ENCODE measurements at regions not wholly inside any gene's neighbourhood (a gene's known extent, or its start where the extent isn't known, plus 50 kb on each side); places are given as distances from the start of the nearest gene placed in this dataset.
A peak's percentile ranks its signal among the peaks of the same experiment; 100 is the strongest.

GRCh38 chr5:118590806-118591205 lies 397.5 kb downstream of the DTWD2 start:
- Histone ChIP-seq H3K4ac (ENCODE audit: low read depth, low read length) (no peak overlapping the region), H2BK20ac (ENCODE audit: low read depth, low read length, poor library complexity, severe bottlenecking) (no peak overlapping the region), H2BK120ac (ENCODE audit: low read depth, low read length, poor library complexity, severe bottlenecking) (no peak overlapping the region), H3K23me2 (ENCODE audit: insufficient read length, low read depth, low read length, poor library complexity, severe bottlenecking) (no peaks in the 10 kb centered on the region), H3T11ph (ENCODE audit: low read length) (no peak overlapping the region), H3K79me1 (ENCODE audit: insufficient read depth, low read depth, low read length, poor library complexity, severe bottlenecking) (no peaks in the 10 kb centered on the region), H2BK15ac (ENCODE audit: low read depth, low read length) (no peak overlapping the region), H3K9ac (ENCODE audit: extremely low read depth, insufficient read length, low read length) (no peak overlapping the region), H3K14ac (ENCODE audit: insufficient read depth, low read length) (no peak overlapping the region), H3K56ac (ENCODE audit: insufficient read length, low read depth, low read length) (no peak overlapping the region), H3K27me3 (ENCODE audit: insufficient read depth, low read length) (no peaks in the 10 kb centered on the region), H3K4me2 (ENCODE audit: insufficient read depth, insufficient read length, low read length) (no peak overlapping the region), H3K79me2 (ENCODE audit: insufficient read depth, low read length) (no peaks in the 10 kb centered on the region), H4K5ac (ENCODE audit: insufficient read length, low read depth, low read length) (no peak overlapping the region), H3K18ac (ENCODE audit: insufficient read length, low read depth, low read length) (no peak overlapping the region), H4K20me1 (ENCODE audit: control insufficient read depth, insufficient read depth, insufficient read length) (no peaks in the 10 kb centered on the region), H2AK5ac (ENCODE audit: insufficient read length, low read length) (no peak overlapping the region), H3K23ac (ENCODE audit: insufficient read length, low read depth, low read length) (no peak overlapping the region), H2BK12ac (ENCODE audit: insufficient read length, low read depth, low read length) (no peak overlapping the region), H2AFZ (ENCODE audit: low read length) (no peak overlapping the region), H4K8ac (replicated peaks; ENCODE audit: insufficient read length, low read depth, low read length) (no peak overlapping the region), H3K27ac (ENCODE audit: insufficient read length, low read depth, low read length) (no peak overlapping the region), H2BK5ac (ENCODE audit: insufficient read length, low read length) (no peak overlapping the region), H3K9me3 (ENCODE audit: control insufficient read depth, low read depth, low read length) (no peaks in the 10 kb centered on the region), H4K91ac (ENCODE audit: insufficient read length, low read depth, low read length) (no peak overlapping the region), H3K4me1 (ENCODE audit: insufficient read depth, low read length) (no peaks in the 10 kb centered on the region)
- Mint-ChIP-seq H3K36me3 (ENCODE audit: insufficient read depth in 1 of 3, low read depth in 3 of 3) (no peaks in the 10 kb centered on the region; a peak in 1 of 7 replicates), H3K4me3 (no peak overlapping the region), H3K27ac (peak overlapping the region in 1 of 3 experiments; percentile 21; a peak in 1 of 7 replicates), H3K4me1 (no peaks in the 10 kb centered on the region), H3K27me3 (ENCODE audit: low read depth) (no peaks in the 10 kb centered on the region), H3K9me3 (no peaks in the 10 kb centered on the region; a peak in 1 of 5 replicates)
- DNase-seq: no peak
- TF ChIP-seq, protein P1, sequence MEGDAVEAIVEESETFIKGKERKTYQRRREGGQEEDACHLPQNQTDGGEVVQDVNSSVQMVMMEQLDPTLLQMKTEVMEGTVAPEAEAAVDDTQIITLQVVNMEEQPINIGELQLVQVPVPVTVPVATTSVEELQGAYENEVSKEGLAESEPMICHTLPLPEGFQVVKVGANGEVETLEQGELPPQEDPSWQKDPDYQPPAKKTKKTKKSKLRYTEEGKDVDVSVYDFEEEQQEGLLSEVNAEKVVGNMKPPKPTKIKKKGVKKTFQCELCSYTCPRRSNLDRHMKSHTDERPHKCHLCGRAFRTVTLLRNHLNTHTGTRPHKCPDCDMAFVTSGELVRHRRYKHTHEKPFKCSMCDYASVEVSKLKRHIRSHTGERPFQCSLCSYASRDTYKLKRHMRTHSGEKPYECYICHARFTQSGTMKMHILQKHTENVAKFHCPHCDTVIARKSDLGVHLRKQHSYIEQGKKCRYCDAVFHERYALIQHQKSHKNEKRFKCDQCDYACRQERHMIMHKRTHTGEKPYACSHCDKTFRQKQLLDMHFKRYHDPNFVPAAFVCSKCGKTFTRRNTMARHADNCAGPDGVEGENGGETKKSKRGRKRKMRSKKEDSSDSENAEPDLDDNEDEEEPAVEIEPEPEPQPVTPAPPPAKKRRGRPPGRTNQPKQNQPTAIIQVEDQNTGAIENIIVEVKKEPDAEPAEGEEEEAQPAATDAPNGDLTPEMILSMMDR (conservative IDR thresholded peaks at IDR 0.05): no peak
- no CpG with 5 or more reads among the region's 2 CpGs for WGBS (ENCODE audit: extremely low coverage, insufficient read length, low lambda C conversion rate)
